ENCODE measurements at regions not wholly inside any gene's neighbourhood (a gene's known extent, or its start where the extent isn't known, plus 50 kb on each side); places are given as distances from the start of the nearest gene placed in this dataset.

- no peak for DNase-seq
Observed at GRCh38 chr1:88274431-88274830, 409.6 kb upstream of the PKN2 start.

GRCh38 chr1:88275259-88275862, 408.7 kb upstream of the PKN2 start:
- DNase-seq, result no peak

GRCh38 chr1:88276163-88276562, 407.9 kb upstream of the PKN2 start:
- DNase-seq, result no peak

GRCh38 chr1:88284066-88284465, 400.0 kb upstream of the PKN2 start:
- DNase-seq, result no peak

- DNase-seq, result no peak
Observed at GRCh38 chr1:88284666-88285366, 399.3 kb upstream of the PKN2 start.

GRCh38 chr1:88286716-88287115, 397.4 kb upstream of the PKN2 start:
- DNase-seq, result no peak

- no peak for DNase-seq
Observed at GRCh38 chr1:88288571-88288970, 395.5 kb upstream of the PKN2 start.

- no peak for DNase-seq
Observed at GRCh38 chr1:88289401-88290102, 394.5 kb upstream of the PKN2 start.

GRCh38 chr1:88291611-88292354, 392.3 kb upstream of the PKN2 start:
- no peak for DNase-seq

- DNase-seq, result no peak
Observed at GRCh38 chr1:88293691-88294190, 390.3 kb upstream of the PKN2 start.

GRCh38 chr1:88296227-88296626, 387.8 kb upstream of the PKN2 start:
- no peak for DNase-seq

GRCh38 chr1:88296642-88297041, 387.4 kb upstream of the PKN2 start:
- DNase-seq, result no peak

- DNase-seq, result no peak
Observed at GRCh38 chr1:88298506-88298905, 385.6 kb upstream of the PKN2 start.

GRCh38 chr1:88300752-88301263, 383.3 kb upstream of the PKN2 start:
- no peak for DNase-seq

GRCh38 chr1:88302843-88303486, 381.1 kb upstream of the PKN2 start:
- DNase-seq, result peak in 1 of 2 donors; percentile 81

- no peak for DNase-seq
Observed at GRCh38 chr1:88311265-88311664, 372.8 kb upstream of the PKN2 start.

GRCh38 chr1:88311907-88312306, 372.2 kb upstream of the PKN2 start:
- no peak for DNase-seq

GRCh38 chr1:88317396-88317795, 366.7 kb upstream of the PKN2 start:
- DNase-seq, result no peak

- DNase-seq, result no peak
Observed at GRCh38 chr1:88318740-88319139, 365.3 kb upstream of the PKN2 start.

- no peak for DNase-seq
Observed at GRCh38 chr1:88320291-88320690, 363.8 kb upstream of the PKN2 start.

GRCh38 chr1:88321706-88322105, 362.4 kb upstream of the PKN2 start:
- DNase-seq, result no peak

- DNase-seq, result no peak
Observed at GRCh38 chr1:88324899-88325298, 359.2 kb upstream of the PKN2 start.
